Kidney capillary endothelial cell (primary cell): ENCODE measurements at regions not wholly inside any gene's neighbourhood (a gene's known extent, or its start where the extent isn't known, plus 50 kb on each side); places are given as distances from the start of the nearest gene placed in this dataset.
"Not testable (repeated sequence)": the region's sequence is repeated elsewhere in the genome, so short reads cannot be mapped to it uniquely, and the experiment has no call there.

Experiments
- DNase-seq: peaks from one replicate; pipeline ENCODE4 v3.0.0-alpha.2; 2018; ENCODE audit warnings: low spot score

GRCh38 chr10:4154191-4154715 lies 369.2 kb upstream of the KLF6 start:
- no peak for DNase-seq

- DNase-seq = no peak
These were observed 366.5 kb upstream of the KLF6 start for GRCh38 chr10:4151466-4151865.

GRCh38 chr10:4150676-4151075 lies 365.7 kb upstream of the KLF6 start:
- no peak for DNase-seq

GRCh38 chr10:4149460-4149859 lies 364.5 kb upstream of the KLF6 start:
- not testable (repeated sequence) for DNase-seq

- no peak for DNase-seq
These were observed 362.2 kb upstream of the KLF6 start for GRCh38 chr10:4147245-4147644.

GRCh38 chr10:4144817-4145216 lies 359.8 kb upstream of the KLF6 start:
- DNase-seq = no peak

GRCh38 chr10:4141471-4141870 lies 356.5 kb upstream of the KLF6 start:
- DNase-seq = no peak

- DNase-seq = no peak
These were observed 353.2 kb upstream of the KLF6 start for GRCh38 chr10:4138146-4138721.

GRCh38 chr10:4137299-4137698 lies 352.3 kb upstream of the KLF6 start:
- no peak for DNase-seq

- DNase-seq = no peak
These were observed 351.1 kb upstream of the KLF6 start for GRCh38 chr10:4136121-4136520.

- DNase-seq = no peak
These were observed 347.2 kb upstream of the KLF6 start for GRCh38 chr10:4132216-4132556.

GRCh38 chr10:4131407-4132215 lies 346.6 kb upstream of the KLF6 start:
- peak; percentile 84 for DNase-seq

GRCh38 chr10:4130685-4131084 lies 345.7 kb upstream of the KLF6 start:
- DNase-seq = peak; percentile 21

- DNase-seq = no peak
These were observed 345.0 kb upstream of the KLF6 start for GRCh38 chr10:4129866-4130477.

GRCh38 chr10:4127518-4128315 lies 342.7 kb upstream of the KLF6 start:
- DNase-seq = peak; percentile 27

- no peak for DNase-seq
These were observed 340.8 kb upstream of the KLF6 start for GRCh38 chr10:4125776-4126175.

- DNase-seq = no peak
These were observed 336.7 kb upstream of the KLF6 start for GRCh38 chr10:4121502-4122380.

- DNase-seq = no peak
These were observed 335.3 kb upstream of the KLF6 start for GRCh38 chr10:4120096-4120853.

- no peak for DNase-seq
These were observed 334.1 kb upstream of the KLF6 start for GRCh38 chr10:4119107-4119506.

GRCh38 chr10:4117604-4118003 lies 332.6 kb upstream of the KLF6 start:
- no peak for DNase-seq

- no peak for DNase-seq
These were observed 326.6 kb upstream of the KLF6 start for GRCh38 chr10:4111643-4112042.
